ENCODE measurements at regions not wholly inside any gene's neighbourhood (a gene's known extent, or its start where the extent isn't known, plus 50 kb on each side); places are given as distances from the start of the nearest gene placed in this dataset.

DNA sequence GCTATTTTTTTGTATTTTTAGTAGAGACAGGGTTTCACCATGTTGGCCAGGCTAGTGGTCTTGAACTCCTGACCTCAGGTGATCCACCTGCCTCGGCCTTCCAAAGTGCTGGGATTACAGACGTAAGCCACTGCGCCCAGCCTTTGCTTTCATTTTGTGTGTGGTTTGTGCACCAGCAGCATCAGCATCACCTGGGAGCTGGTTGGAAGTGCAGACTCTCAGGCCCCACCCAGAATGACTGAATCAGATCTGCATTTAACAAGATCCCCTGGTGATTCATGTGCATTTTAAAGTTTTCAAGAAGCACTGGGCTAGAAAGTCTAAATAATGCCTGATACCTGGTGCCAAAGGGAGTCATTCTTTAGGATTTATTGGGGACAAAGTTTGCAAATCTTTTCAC, 73.4 kb upstream of the BNIP2 start:
- no peak for TF ChIP-seq NFIC (IDR thresholded peaks at IDR 0.05)
- TF ChIP-seq YY1 (IDR thresholded peaks at IDR 0.05; ENCODE audit: low read depth): no peak
- no peak for TF ChIP-seq EP300 (IDR thresholded peaks at IDR 0.05; ENCODE audit: borderline replicate concordance)
- no peak for TF ChIP-seq EGR1 (IDR thresholded peaks at IDR 0.05)
- no peak for TF ChIP-seq TAF1 (IDR thresholded peaks at IDR 0.05; ENCODE audit: low read depth)
- TF ChIP-seq, protein P1, sequence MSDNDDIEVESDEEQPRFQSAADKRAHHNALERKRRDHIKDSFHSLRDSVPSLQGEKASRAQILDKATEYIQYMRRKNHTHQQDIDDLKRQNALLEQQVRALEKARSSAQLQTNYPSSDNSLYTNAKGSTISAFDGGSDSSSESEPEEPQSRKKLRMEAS (IDR thresholded peaks at IDR 0.05): no peak
- no peak for TF ChIP-seq TEAD4 (IDR thresholded peaks at IDR 0.05)
- TF ChIP-seq CEBPB (IDR thresholded peaks at IDR 0.05): no peak
- no peak for TF ChIP-seq ZBTB7A (IDR thresholded peaks at IDR 0.05; ENCODE audit: low read depth)
- no peak for TF ChIP-seq FOXM1 (IDR thresholded peaks at IDR 0.05; ENCODE audit: borderline replicate concordance, low read depth)
- TF ChIP-seq, protein P2, sequence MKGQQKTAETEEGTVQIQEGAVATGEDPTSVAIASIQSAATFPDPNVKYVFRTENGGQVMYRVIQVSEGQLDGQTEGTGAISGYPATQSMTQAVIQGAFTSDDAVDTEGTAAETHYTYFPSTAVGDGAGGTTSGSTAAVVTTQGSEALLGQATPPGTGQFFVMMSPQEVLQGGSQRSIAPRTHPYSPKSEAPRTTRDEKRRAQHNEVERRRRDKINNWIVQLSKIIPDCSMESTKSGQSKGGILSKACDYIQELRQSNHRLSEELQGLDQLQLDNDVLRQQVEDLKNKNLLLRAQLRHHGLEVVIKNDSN (IDR thresholded peaks at IDR 0.05): no peak
- TF ChIP-seq RAD21 (IDR thresholded peaks at IDR 0.05; ENCODE audit: low read depth): no peak
- TF ChIP-seq TCF12 (IDR thresholded peaks at IDR 0.05; ENCODE audit: low read depth): no peak

DNA sequence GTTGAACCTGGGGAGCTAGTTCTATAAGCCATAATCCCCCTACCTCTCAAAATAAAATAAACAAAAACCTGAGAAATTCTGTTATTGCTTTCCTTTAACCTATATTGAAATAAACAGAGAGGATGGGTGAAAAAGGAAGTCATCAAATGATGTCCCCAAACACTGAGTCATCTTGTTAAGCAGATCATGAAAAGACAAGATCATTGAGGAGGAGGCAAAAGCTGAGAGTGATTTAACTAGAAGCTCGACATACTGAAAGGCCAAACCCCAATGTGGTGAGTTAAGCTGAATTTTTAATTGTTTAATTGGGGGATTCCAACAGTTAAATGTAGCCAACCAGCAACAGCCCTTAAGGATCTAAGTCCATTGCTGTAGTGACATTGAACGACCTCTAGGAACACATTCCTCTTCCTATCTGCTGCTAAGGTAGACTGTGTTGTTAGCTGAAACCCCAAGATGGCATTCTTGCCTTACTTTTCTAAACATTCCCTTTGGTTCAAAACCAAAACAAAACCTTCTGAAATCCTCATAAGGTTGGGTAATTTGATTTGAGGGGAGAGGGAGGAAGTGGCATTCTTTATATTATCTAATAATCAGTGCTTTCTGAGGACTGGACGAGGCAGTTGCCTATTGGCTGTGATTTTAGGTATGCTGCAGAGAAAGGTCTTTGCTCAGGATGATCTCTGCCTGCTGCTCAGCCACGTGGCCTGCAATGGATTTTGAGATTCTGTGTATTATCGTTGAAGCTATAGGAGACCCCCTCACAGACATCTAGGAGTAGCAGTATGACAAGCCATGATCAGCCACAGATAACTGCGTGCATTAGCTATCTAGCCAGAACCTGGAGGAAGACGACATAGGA, 62.7 kb upstream of the BNIP2 start:
- TF ChIP-seq CEBPB (IDR thresholded peaks at IDR 0.05) (no peak), RAD21 (IDR thresholded peaks at IDR 0.05; ENCODE audit: low read depth) (no peak), YY1 (IDR thresholded peaks at IDR 0.05; ENCODE audit: low read depth) (no peak), NFIC (IDR thresholded peaks at IDR 0.05) (no peak), TEAD4 (IDR thresholded peaks at IDR 0.05) (no peak), EGR1 (IDR thresholded peaks at IDR 0.05) (no peak), TCF12 (IDR thresholded peaks at IDR 0.05; ENCODE audit: low read depth) (no peak), FOXM1 (IDR thresholded peaks at IDR 0.05; ENCODE audit: borderline replicate concordance, low read depth) (no peak), ZBTB7A (IDR thresholded peaks at IDR 0.05; ENCODE audit: low read depth) (no peak)
- TF ChIP-seq, protein P1 (IDR thresholded peaks at IDR 0.05): no peak
- TF ChIP-seq, protein P3, sequence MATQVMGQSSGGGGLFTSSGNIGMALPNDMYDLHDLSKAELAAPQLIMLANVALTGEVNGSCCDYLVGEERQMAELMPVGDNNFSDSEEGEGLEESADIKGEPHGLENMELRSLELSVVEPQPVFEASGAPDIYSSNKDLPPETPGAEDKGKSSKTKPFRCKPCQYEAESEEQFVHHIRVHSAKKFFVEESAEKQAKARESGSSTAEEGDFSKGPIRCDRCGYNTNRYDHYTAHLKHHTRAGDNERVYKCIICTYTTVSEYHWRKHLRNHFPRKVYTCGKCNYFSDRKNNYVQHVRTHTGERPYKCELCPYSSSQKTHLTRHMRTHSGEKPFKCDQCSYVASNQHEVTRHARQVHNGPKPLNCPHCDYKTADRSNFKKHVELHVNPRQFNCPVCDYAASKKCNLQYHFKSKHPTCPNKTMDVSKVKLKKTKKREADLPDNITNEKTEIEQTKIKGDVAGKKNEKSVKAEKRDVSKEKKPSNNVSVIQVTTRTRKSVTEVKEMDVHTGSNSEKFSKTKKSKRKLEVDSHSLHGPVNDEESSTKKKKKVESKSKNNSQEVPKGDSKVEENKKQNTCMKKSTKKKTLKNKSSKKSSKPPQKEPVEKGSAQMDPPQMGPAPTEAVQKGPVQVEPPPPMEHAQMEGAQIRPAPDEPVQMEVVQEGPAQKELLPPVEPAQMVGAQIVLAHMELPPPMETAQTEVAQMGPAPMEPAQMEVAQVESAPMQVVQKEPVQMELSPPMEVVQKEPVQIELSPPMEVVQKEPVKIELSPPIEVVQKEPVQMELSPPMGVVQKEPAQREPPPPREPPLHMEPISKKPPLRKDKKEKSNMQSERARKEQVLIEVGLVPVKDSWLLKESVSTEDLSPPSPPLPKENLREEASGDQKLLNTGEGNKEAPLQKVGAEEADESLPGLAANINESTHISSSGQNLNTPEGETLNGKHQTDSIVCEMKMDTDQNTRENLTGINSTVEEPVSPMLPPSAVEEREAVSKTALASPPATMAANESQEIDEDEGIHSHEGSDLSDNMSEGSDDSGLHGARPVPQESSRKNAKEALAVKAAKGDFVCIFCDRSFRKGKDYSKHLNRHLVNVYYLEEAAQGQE (IDR thresholded peaks at IDR 0.05; ENCODE audit: low read depth): no peak

DNA sequence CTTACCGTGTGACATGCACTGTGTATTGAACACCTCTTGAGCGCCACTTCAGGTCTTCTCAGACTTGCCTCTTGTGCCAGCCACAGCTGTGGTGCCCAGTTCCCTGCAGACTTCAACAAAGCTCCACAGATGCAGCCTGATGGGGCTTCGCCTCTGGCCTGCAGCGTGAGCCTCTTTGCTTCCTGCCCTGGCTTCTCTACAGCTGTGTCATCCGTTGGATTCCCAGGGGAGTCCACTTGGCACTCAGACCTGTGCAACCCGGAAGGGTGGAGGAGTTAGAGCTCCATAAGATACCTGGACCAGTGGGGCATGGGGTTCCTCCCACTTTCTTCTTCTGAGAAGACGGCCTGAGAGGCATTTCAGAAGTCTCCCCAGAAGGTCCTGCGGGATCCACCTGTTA, 57.7 kb upstream of the BNIP2 start:
- TF ChIP-seq, protein P1 (IDR thresholded peaks at IDR 0.05): no peak
- TF ChIP-seq RAD21 (IDR thresholded peaks at IDR 0.05; ENCODE audit: low read depth) (no peak), TEAD4 (IDR thresholded peaks at IDR 0.05) (no peak), TCF12 (IDR thresholded peaks at IDR 0.05; ENCODE audit: low read depth) (no peak), CREB1 (IDR thresholded peaks at IDR 0.05; ENCODE audit: low read depth) (no peak), YY1 (IDR thresholded peaks at IDR 0.05; ENCODE audit: low read depth) (no peak), ZBTB7A (IDR thresholded peaks at IDR 0.05; ENCODE audit: low read depth) (no peak), NFIC (IDR thresholded peaks at IDR 0.05) (no peak), EGR1 (IDR thresholded peaks at IDR 0.05) (no peak)
- TF ChIP-seq, protein P3 (IDR thresholded peaks at IDR 0.05; ENCODE audit: low read depth): no peak

DNA sequence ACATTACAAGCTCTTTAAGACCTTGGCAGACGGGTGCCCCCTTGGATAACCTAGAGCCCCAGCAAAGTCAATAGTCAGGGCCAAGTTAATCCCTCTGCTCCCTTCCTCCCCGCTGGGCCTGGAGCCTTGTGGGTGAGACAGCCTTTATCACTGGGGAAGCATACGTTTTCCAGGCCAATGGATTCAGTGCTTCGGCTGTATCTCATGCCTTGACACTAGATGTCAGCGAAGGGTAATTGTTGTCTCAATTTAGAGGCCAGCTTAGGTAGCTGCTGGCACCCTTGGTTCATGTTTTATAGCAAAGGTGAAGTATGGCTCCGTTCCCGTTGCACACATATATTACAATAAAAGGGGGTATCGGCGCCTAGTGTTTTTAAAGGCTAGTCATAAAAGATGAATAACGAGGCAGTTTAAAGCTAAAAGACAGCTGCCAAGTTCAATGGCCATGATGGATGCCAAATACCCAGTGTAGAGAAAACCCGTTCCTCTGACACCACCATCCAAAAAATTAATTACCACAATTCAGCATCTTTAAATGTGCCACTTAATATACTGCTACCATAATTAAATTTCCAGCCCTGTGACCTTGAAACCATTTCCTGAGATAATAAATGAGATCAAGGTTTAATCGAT, 52.3 kb upstream of the BNIP2 start:
- TF ChIP-seq RAD21 (IDR thresholded peaks at IDR 0.05; ENCODE audit: low read depth) (peak; percentile 26; the same call in 1 of the 2 replicates), CEBPB (IDR thresholded peaks at IDR 0.05) (no peak)

DNA sequence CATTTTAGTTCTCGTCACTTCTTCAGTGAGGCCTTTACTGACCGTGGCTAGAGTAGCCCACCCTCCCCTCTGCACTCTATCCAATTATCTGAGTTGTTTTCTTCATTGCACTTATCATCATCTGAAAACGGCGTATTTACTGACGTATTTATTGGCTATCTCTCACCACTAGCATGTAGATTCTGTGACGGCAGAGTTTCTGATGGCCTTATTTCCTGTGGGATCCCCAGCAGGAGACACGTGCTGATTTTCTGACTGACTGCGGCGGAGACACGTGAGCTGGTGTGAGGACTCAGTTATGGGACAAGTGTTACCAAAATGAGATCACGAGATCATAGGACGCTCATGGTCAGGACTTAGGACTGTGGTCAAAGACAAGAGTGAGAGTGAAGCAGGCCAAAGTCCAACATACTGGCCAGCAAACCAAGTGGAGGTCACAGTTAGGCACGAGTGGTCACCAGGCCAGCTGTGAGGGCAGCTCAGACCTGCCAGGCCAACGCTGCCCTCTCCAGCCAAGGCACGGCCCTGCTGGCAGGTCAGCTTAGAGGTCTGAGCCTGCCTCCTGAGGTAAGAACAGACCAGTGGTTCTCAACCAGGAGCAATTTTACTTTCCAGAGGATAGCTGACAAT, 50.6 kb upstream of the BNIP2 start:
- TF ChIP-seq, protein P1 (IDR thresholded peaks at IDR 0.05): no peak
- TF ChIP-seq EGR1 (IDR thresholded peaks at IDR 0.05): no peak
- TF ChIP-seq ZBTB7A (IDR thresholded peaks at IDR 0.05; ENCODE audit: low read depth): no peak

Data from Ishikawa (cell line).